Astrocyte (in vitro differentiated cells and primary cell): ENCODE measurements at regions not wholly inside any gene's neighbourhood (a gene's known extent, or its start where the extent isn't known, plus 50 kb on each side); places are given as distances from the start of the nearest gene placed in this dataset.

ENCODE experiments used
- DNase-seq: peaks from one replicate; pipeline ENCODE4 v3.0.0-alpha.2; 2010; ENCODE audit warnings: low read depth
- FAIRE-seq: peaks from 2 replicates; lab custom pipeline; 2011; peaks lifted over from hg19 to GRCh38; lab: Jason Lieb, UNC
- H2AFZ ChIP-seq: 2 replicates; pipeline ENCODE4 v1.6.0; 2012; ENCODE audit warnings: low read depth, low read length, inconsistent platforms
- H3K27ac ChIP-seq: 2 replicates; pipeline ENCODE4 v1.5.1; 2011; ENCODE audit warnings: low read depth, low read length, inconsistent platforms
- H3K27me3 ChIP-seq: 2 replicates; pipeline ENCODE4 v1.6.0; 2011; ENCODE audit warnings: low read length, inconsistent platforms; ENCODE audit not compliant: insufficient read depth
- H3K36me3 ChIP-seq: 2 replicates; pipeline ENCODE4 v1.5.1; 2011; ENCODE audit warnings: low read length, inconsistent platforms; ENCODE audit not compliant: insufficient read depth
- H3K4me1 ChIP-seq: 2 replicates; pipeline ENCODE4 v1.5.1; 2011; ENCODE audit warnings: low read length, inconsistent platforms; ENCODE audit not compliant: insufficient read depth
- H3K4me2 ChIP-seq: 2 replicates; pipeline ENCODE4 v1.6.0; 2012; ENCODE audit warnings: low read length, inconsistent platforms
- H3K4me3 ChIP-seq: 2 replicates; pipeline ENCODE4 v1.5.1; 2011; ENCODE audit warnings: low read depth, mild to moderate bottlenecking, low read length, inconsistent platforms; ENCODE audit not compliant: insufficient read depth
- H3K79me2 ChIP-seq: 2 replicates; pipeline ENCODE4 v1.6.0; 2012; ENCODE audit warnings: mild to moderate bottlenecking, low read length, inconsistent platforms; ENCODE audit not compliant: insufficient read depth
- H3K9ac ChIP-seq: 2 replicates; pipeline ENCODE4 v1.6.0; 2012; ENCODE audit warnings: mild to moderate bottlenecking, low read length, inconsistent platforms
- H3K9me3 ChIP-seq: 2 replicates; pipeline ENCODE4 v1.5.1; 2012; ENCODE audit warnings: low read depth, mild to moderate bottlenecking, low read length, inconsistent platforms; ENCODE audit not compliant: insufficient read depth
- H4K20me1 ChIP-seq: 2 replicates; pipeline ENCODE4 v1.6.0; 2012; ENCODE audit warnings: low read length, inconsistent platforms; ENCODE audit not compliant: insufficient read depth
- H3K27ac Mint-ChIP-seq: one replicate; pipeline ENCODE4 v1.8.0; 2021; ENCODE audit warnings: mild to moderate bottlenecking, mixed read lengths; ENCODE audit not compliant: unreplicated experiment
- H3K27me3 Mint-ChIP-seq: one replicate; pipeline ENCODE4 v1.8.0; 2021; ENCODE audit warnings: low read depth, mixed read lengths; ENCODE audit not compliant: unreplicated experiment
- H3K36me3 Mint-ChIP-seq: one replicate; pipeline ENCODE4 v1.8.0; 2021; ENCODE audit warnings: low read depth, mixed read lengths; ENCODE audit not compliant: unreplicated experiment
- H3K4me1 Mint-ChIP-seq: one replicate; pipeline ENCODE4 v1.8.0; 2021; ENCODE audit warnings: low read depth, mixed read lengths; ENCODE audit not compliant: unreplicated experiment
- H3K4me3 Mint-ChIP-seq: one replicate; pipeline ENCODE4 v1.8.0; 2021; ENCODE audit warnings: mild to moderate bottlenecking, moderate library complexity, mixed read lengths; ENCODE audit not compliant: unreplicated experiment
- H3K9me3 Mint-ChIP-seq: one replicate; pipeline ENCODE4 v1.8.0; 2021; ENCODE audit warnings: mild to moderate bottlenecking, mixed read lengths; ENCODE audit not compliant: unreplicated experiment
- EZH2 ChIP-seq: IDR thresholded peaks from 2 replicates; pipeline ENCODE4 v1.6.1; 2012; ENCODE audit warnings: mild to moderate bottlenecking, low read length, inconsistent platforms; ENCODE audit not compliant: insufficient read depth
- TF ChIP-seq, protein P1 (sequence below): IDR thresholded peaks from 2 replicates; pipeline ENCODE4 v1.5.1; 2011; ENCODE audit warnings: low read depth, mild to moderate bottlenecking, inconsistent platforms, low read length, moderate library complexity; ENCODE audit not compliant: insufficient read depth

DNA sequence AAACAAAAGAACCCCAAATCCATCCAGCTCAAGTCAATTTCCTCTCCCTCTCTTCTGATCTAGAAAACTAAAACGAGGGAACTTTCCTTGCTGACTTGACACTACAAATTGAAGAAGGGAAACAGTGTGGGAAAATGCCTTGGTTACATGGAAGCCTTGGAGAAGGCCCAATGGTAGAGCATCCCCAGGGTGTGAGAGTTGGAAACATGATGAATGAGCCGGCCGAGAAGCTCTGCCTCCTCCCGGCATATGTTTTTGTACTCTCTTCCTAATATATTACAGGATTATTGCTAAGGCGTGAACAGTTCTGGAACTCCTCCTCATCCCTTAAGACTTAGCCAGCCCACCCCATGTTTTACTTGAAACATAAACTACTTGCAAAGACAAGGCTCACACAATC is 618.2 kb upstream of the MGMT start:
- TF ChIP-seq, protein P1, sequence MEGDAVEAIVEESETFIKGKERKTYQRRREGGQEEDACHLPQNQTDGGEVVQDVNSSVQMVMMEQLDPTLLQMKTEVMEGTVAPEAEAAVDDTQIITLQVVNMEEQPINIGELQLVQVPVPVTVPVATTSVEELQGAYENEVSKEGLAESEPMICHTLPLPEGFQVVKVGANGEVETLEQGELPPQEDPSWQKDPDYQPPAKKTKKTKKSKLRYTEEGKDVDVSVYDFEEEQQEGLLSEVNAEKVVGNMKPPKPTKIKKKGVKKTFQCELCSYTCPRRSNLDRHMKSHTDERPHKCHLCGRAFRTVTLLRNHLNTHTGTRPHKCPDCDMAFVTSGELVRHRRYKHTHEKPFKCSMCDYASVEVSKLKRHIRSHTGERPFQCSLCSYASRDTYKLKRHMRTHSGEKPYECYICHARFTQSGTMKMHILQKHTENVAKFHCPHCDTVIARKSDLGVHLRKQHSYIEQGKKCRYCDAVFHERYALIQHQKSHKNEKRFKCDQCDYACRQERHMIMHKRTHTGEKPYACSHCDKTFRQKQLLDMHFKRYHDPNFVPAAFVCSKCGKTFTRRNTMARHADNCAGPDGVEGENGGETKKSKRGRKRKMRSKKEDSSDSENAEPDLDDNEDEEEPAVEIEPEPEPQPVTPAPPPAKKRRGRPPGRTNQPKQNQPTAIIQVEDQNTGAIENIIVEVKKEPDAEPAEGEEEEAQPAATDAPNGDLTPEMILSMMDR: no peak
- TF ChIP-seq EZH2: no peak

DNA sequence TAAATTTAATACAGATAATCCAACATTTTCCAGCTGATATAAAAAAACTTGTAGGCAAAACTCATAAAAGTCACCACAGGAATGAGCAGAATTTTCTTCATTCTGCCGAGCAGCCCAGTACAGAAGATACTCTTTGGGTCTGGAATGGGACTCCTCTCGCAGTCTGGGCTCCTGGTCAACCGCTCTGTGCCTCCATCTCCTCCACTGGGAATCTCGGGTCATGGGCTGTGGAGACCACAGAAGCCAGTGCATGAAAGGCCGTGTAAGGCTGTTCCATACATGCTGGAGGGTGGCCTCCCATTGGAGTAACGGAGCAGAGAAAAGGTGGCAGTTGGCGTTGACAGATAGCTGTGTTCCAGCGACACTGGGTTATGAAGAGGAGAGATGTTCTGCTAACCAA is 616.4 kb upstream of the MGMT start:
- H3K4me1 Mint-ChIP-seq: peaks cover 5% of the 10 kb centered on the region
- no peak overlapping the region for H2AFZ ChIP-seq
- no peaks in the 10 kb centered on the region for H4K20me1 ChIP-seq
- no peak for DNase-seq
- no peak for FAIRE-seq
- H3K4me1 ChIP-seq: no peaks in the 10 kb centered on the region
- H3K9me3 ChIP-seq: peaks cover 2% of the 10 kb centered on the region
- no peak overlapping the region for H3K27ac ChIP-seq
- no peak overlapping the region for H3K9ac ChIP-seq
- peaks cover 34% of the 10 kb centered on the region for H3K27me3 Mint-ChIP-seq
- H3K79me2 ChIP-seq: no peaks in the 10 kb centered on the region
- no peak overlapping the region for H3K4me2 ChIP-seq
- no peak overlapping the region for H3K4me3 ChIP-seq
- TF ChIP-seq, protein P1: no peak
- no peak for TF ChIP-seq EZH2
- no peaks in the 10 kb centered on the region for H3K36me3 Mint-ChIP-seq
- H3K36me3 ChIP-seq: no peaks in the 10 kb centered on the region
- no peaks in the 10 kb centered on the region for H3K27me3 ChIP-seq
- H3K27ac Mint-ChIP-seq: no peak overlapping the region
- H3K9me3 Mint-ChIP-seq: no peaks in the 10 kb centered on the region
- no peak overlapping the region for H3K4me3 Mint-ChIP-seq

More for the DNA sequence above, 618.2 kb upstream of the MGMT start:
- H3K9me3 Mint-ChIP-seq: no peaks in the 10 kb centered on the region
- FAIRE-seq: no peak
- Histone ChIP-seq H3K9me3 (peaks cover 2% of the 10 kb centered on the region), H3K4me1 (no peaks in the 10 kb centered on the region), H3K27me3 (no peaks in the 10 kb centered on the region), H3K79me2 (no peaks in the 10 kb centered on the region), H3K27ac (no peak overlapping the region), H4K20me1 (no peaks in the 10 kb centered on the region), H3K9ac (no peak overlapping the region), H3K4me3 (no peak overlapping the region), H3K4me2 (no peak overlapping the region), H3K36me3 (no peaks in the 10 kb centered on the region), H2AFZ (no peak overlapping the region)
- H3K27me3 Mint-ChIP-seq: peaks cover 34% of the 10 kb centered on the region
- H3K4me1 Mint-ChIP-seq: no peaks in the 10 kb centered on the region
- H3K4me3 Mint-ChIP-seq: no peak overlapping the region
- no peak overlapping the region for H3K27ac Mint-ChIP-seq
- H3K36me3 Mint-ChIP-seq: no peaks in the 10 kb centered on the region
- DNase-seq: no peak

DNA sequence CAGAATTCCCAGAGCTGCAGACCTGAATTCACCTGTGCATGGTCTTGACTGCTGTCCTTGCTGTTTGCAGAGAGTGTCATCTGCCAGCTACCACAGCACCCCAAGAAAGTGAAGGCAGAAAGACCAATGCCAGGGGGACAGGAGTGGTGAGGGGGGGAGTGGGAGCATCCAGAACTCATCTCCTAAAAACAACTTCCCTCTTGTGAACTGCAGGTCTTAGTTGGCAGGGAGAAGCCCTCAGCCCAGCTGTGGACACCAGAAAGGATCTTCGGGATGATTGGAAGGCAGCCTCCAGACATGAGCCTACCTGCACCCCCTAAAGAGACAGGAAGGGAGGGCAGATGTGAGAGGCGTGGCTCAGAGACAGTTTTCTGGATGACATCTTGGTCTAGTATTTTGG is 615.8 kb upstream of the MGMT start:
- H3K9me3 Mint-ChIP-seq: no peaks in the 10 kb centered on the region

More for the DNA sequence above, 615.8 kb upstream of the MGMT start:
- Histone ChIP-seq H3K27me3 (no peaks in the 10 kb centered on the region), H3K79me2 (no peaks in the 10 kb centered on the region), H3K9ac (no peak overlapping the region), H4K20me1 (no peaks in the 10 kb centered on the region), H2AFZ (no peak overlapping the region), H3K9me3 (peaks cover 2% of the 10 kb centered on the region), H3K4me2 (no peak overlapping the region), H3K36me3 (no peaks in the 10 kb centered on the region), H3K4me1 (no peaks in the 10 kb centered on the region), H3K27ac (no peak overlapping the region), H3K4me3 (no peak overlapping the region)
- Mint-ChIP-seq H3K27ac (no peak overlapping the region), H3K27me3 (peaks cover 34% of the 10 kb centered on the region), H3K4me3 (no peak overlapping the region), H3K36me3 (no peaks in the 10 kb centered on the region), H3K4me1 (peaks cover 5% of the 10 kb centered on the region)
- no peak for DNase-seq
- TF ChIP-seq, protein P1: no peak
- no peak for TF ChIP-seq EZH2
- no peak for FAIRE-seq
